AG08395 (cell line): ENCODE measurements at regions not wholly inside any gene's neighbourhood (a gene's known extent, or its start where the extent isn't known, plus 50 kb on each side); places are given as distances from the start of the nearest gene placed in this dataset.
A peak's percentile ranks its signal among the peaks of the same experiment; 100 is the strongest.

Experiments
- DNase-seq: peaks from one replicate; pipeline ENCODE4 v3.0.0; 2012; ENCODE audit warnings: mixed read lengths, low spot score

DNA sequence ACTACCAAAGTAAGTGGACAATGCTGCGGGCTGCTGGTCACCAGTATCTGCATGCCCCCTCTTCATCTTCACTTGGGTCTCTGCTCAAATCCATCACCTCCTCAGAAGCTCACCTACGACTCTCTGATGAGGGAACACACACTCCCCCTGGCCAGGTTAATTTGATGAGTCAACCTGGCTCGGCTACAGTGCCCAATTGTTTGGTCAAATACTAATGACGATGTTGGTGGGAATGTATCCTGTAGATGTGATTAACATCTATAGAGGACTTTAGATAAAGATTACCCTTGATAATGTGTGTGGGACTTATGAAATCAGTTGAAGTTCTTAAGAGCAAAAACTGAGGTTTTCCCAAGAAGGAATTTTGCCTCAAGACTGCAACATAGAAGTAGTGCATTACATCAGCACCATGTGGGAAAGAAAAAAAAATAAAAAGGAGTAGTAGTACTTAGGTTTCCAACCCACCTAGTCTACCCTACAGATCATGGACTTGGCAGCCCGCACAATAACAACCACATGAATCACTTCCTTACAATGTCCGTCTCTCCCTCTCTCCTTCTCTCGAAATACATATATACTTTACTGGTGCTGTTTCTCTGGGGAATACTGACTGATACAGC is 467.3 kb downstream of the DNAH5 start:
- DNase-seq = no peak

DNA sequence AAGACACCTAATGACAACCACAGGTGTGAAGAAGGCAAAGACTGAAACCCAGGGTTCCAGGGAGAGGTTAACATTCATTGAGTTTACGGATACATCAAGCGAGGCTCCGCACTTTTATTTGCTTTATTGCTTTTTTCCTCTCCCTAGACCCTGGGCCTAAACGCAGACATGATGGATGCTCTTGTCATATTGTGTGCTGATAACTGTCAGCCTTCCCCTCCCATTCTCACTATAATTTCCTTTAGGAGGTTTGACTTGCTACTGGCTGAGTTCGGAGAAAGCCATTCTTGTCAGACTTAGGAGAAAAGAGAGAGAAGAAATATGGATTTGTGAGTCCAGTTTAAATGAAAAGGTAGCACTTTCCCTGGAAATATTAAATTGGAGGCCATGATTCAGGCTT is 471.6 kb downstream of the DNAH5 start:
- DNase-seq = no peak

DNA sequence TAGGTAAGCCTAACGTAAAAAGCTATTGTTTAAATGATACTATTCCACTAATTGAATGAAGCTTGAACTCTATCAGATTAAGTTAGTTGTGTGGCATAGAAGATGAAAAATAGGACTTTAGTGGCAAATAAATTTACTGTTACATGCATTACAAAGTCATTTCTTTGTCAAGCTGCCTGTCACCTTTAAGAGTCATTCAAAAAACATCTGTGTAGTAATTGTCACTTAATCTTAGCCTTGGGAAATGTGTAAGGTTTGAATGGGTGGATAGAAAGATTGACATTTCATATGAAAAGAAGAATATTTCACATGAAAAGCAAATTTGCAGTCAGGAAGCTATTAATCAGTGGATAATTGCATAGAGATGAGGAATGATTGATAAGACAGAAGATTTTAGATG is 473.5 kb downstream of the DNAH5 start:
- DNase-seq = no peak

DNA sequence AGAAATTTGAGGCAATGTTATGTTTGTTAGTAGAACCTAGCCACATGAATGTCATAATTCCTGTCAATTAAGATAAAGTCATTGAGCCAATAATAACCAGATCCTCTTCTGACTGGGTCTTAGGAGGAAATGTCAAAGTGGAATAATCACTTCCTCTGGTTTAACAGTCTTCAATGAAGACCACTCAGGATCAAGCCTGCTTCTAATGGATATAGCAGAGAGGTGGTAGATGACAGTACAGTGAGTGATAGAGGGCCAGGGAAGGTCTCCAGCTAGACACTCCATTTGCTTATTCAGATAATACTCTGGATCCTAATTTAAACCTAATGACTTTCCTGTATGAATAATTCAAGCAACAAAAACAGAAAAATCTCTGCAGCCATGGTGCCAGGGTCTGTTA is 474.2 kb downstream of the DNAH5 start:
- no peak for DNase-seq

DNA sequence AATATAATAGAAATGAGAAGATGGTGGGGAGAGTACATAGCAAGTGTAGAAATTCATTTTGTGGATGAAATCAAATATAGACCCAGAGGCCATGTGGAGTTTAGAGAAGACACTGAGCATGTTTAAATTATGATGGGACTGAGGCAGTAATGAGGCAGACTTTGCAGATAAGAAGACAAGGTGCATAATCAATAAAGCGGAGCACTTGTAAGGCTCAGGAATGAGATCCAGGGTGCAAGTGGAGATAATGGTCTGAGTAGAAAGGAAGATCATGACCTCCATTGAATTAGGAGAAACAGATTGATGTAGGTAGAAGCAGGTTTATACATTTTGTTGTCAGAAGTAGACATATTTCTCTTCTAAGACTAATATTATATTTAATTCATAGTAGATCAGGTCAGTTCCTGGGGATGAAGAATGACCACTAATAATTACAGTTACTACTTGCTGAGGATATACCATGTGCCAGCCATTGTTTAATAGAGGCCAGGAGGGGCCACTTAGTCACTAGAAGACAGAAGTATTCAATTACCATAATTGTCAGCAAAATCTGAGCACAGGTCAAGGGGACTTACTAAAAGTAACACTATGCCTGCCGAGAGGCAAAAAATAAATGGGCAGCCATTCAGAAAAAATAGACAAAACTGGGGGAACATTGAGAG is 479.8 kb downstream of the DNAH5 start:
- no peak for DNase-seq

DNA sequence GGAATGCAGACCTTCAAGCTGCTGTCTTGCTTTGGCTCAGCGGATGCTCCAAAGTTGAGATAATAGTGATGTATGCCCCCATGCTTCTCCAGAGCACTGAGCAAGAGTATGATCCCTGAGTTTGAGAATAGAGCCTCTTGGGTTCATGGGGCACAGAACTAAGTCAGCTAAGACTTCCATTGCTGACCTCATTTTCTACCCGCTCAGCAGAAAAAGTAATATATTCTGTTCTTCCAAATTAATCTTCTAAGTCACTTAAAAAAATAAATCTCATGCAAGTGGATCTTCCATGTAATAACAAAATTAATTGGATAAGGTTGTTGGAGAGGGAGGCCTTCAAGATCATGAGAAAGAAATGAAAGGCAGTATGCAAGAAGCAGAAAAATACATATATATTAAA is 483.9 kb downstream of the DNAH5 start:
- DNase-seq = no peak

DNA sequence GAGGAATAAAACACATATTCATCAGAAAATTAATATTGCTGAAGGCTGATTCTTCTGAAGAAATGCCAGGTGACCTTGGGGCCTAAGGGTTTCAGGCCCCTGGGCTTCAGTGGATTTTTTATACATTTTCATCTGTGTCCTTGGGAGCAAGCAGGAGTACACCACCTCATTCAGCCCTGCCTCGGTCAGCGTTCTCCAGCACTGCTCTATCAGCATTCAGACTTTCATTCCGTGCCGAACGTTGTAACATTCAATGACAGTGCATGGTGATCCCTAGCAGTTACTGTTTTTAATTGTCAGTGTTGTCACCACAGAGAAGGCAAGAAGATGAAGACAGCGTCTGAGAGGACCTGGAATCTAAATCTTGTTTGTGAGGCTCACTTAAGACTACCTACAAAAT is 490.4 kb downstream of the DNAH5 start:
- no peak for DNase-seq

DNA sequence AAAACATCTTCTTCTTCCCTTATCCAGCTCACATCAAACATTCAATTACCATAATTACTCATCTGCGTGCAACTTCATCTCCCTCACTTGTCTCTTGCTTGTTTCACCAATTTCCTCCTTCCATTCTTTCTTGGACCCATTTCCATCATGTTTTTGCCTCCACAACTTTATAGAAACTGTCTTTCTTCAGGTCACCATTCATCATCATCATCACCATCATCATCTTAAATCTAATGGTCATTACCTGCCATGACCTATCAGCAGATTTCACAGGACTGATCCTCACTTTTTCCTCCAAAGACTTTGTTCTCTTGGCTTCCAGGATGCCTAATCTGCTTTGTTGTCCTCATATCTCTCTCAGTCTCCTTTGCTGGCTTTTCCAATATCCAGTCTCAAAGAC is 495.6 kb downstream of the DNAH5 start:
- no peak for DNase-seq

DNA sequence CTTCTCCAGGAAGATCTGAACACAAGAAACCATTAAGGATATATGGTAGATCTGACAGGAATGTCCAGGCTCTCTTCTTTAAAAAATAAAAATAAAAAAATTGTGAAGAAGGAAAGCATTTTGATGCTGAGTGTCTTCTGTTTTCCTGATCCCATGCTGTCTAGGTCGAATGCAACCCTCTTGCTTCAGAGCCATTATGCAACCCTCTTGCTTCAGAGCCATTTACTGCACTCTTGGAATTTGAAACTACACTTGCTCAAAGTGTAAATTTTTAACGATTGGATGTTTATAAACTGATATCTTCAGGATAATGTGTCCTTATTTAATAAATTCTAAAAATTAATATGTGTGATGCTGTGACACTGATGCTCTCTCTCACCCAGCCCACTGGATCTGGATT is 505.1 kb downstream of the DNAH5 start:
- DNase-seq = no peak

DNA sequence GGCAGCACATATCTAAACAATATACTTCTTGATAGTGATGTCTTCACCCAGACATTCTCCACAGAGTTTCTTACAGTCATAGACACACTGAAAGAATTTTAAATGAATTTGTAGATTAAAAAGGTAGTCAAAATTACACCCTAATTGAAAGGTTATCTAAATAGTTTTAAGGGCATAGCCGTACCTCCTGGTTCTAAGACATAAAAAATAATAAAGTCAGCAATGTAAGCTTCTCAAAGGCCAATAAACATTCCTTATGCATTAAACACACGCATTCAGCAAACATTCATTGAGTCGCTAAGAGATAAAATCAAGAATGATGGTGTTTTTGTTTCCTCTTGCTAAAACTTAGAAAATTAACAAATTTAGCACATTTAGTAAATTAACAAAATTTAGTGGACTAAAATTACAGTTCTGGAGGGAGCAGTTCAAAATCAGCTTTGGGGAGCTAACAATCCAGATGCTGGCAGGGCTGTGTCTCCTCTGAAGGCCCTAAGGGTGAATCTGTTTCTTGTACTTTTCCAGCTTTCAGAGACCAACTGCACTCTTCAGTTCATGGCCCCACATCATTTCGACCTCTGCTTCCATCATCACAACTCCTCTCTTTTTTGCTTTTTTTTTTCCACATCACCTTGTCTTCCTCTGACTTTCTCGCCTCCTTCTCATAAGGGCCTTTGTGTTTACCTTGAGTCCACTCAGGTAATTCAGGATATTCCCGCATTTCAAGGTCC is 516.5 kb downstream of the DNAH5 start:
- DNase-seq = no peak

DNA sequence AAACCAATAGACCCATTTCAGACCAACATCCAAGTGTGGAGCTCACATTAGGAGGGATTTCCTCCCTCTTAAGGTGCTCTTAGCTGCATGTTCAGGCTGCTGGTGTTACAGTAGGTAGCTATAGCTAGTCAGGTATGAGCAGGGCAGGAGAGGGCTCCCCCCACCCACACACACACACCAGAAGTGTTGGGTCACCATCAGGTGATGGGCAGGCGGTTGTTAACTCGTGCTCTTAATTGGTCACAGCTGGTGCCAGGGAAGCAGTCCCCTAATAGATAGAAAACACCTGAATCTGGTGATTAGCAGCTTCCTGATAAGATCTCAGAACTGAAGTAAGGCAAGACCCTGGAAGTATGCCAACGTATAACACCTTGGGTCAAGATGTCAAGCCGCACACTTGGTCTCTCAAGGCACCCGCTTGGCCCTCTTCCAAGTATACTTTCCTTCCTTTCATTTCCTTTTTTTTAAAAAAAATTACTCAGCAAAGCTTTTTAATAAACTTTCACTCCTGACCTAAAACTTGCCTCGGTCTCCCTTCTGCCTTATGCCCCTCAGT is 532.4 kb downstream of the DNAH5 start:
- DNase-seq = no peak

DNA sequence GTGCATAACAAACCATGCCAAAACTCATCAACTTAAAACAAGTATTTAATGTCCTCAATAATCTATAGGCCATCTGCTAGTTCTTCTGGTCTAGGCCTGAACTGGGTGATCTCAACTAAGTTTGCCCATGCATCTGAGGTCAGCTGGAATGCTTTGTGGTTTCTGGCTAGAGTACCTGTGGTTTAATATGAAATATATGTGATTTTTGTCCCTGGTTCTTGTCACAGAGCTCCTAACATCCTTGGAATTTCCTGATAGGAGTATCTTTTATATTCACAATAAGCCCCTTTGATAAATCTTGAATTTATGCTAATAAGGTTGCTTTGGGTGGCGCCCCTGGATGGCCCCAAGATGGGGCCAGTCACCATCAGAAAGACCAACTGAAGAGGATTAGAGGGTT is 535.9 kb downstream of the DNAH5 start:
- DNase-seq = peak; percentile 31

DNA sequence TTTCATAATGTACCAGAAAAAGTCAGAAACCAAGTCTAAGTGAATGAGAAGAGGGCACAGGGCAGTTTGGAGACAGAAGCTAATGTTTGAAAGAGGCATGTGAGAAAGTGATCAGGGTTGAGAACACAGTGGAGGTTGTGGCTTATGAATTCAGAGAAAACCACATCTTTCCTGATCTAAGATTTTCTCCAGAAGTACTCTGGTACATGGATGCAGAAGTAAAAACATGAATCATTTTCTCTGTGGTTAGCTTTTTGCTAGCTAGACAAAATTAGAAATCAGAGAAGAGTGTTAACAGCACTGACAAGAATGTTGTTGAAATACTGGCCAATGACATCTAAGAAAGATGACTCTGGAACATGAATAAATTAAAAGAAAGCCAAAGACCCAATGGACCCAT is 541.1 kb downstream of the DNAH5 start:
- DNase-seq = no peak

DNA sequence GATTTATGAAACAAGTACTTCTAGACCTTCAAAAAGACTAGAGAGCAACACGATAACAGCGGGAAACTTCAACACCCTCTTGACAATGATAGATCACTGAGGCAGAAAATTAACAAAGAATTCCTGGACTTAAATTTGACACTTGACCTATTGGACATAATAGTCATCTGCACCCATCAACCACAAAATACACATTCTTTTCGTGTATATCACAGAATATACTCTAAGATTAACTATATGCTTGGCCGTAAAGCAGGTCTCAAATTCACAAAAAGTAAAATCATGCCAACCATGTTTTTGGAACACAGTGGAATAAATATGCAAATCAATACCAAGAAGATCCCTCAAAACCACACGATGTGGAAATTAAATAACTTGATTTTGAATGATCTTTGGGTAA is 559.4 kb downstream of the DNAH5 start:
- no peak for DNase-seq

DNA sequence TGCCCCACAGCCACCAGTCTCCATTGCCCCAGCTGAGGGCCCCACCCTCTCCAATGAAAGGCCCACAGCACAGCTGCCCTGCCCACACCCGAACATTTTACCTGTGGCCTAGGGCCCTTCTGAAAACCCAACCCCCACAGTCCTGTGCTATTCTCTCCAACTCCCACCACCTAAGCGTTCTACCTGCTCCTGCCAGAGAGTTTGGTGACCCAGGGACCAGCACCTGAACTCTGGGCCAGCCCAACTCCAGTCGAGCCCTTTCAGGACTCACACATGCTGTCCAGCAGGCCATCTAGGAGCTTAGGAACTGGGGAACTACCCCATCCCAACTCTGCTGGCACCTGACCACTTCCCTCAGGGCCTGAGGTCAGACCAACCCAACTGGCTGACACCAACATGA is 562.3 kb downstream of the DNAH5 start:
- DNase-seq = no peak

DNA sequence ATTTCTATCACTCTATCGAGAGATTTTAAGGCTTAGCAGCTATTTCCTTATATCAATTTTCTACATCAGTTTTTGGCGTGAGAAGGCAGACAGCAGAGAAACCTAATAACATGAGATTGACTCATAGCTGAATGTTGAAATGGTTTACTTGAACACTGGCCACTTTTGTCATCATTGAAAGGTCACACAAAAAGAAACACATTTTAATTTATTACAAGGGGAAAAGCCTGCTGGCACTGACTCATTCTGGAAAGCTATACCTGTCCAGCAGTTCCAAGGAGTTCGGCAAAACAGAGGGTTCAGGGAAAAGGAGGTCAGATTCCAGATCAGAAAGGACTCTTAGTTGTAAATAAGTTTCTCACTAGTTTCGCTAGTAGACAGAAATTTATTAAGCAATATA is 566.4 kb downstream of the DNAH5 start:
- no peak for DNase-seq

DNA sequence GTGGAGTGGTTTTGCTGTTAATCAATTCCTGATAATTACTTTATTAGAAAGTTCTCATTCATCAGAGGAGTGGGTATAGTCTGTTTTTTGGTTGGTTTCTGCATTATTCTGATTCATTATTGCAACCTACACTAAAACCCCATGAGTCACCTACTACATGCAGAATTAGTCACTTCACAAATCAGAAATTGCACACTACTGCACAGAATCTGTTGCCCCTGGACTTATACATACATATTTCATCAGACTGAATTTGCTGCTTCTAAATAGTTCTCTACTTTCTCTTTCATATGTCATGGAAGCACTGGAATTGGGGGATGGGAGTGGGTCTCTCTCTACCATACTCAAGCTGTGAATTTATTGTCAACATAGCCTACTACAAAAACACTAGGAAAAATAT is 585.1 kb downstream of the DNAH5 start:
- DNase-seq = peak; percentile 51

DNA sequence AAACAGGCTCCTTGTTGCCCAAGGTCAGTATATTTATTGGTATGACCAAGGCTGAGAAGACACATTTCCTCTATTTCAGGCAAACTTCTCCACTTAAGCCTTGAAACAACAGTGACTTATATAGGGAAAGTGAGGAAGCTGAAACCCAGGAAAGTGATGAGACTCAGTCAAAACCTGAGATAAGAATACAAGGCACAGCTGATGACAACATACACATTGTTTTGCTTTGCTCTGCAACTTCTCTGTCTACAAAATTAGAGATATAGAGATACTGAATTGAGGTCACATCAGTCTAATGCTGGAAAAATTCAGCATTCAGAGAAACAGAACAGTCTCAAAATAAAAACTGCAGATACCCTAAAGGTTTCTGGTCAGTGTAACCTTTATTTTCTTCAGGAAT is 586.1 kb downstream of the DNAH5 start:
- no peak for DNase-seq

DNA sequence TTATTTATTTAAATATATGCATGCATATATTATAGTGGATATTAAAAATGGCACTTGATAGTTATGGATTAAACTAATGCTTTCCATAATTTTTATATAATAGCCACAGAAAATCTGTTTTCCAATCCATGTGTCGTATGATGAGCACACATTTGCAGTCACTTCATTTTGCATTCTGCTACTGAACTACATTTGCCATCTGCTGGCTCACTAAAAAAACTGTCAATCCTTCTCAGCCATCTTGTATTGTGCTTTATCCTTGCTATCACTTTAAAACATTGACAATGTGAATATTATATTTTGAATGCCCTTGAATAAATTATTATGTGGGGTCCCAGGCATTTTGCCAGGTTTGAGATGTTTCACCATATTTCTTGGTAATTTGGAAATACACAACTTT is 586.6 kb downstream of the DNAH5 start:
- no peak for DNase-seq

DNA sequence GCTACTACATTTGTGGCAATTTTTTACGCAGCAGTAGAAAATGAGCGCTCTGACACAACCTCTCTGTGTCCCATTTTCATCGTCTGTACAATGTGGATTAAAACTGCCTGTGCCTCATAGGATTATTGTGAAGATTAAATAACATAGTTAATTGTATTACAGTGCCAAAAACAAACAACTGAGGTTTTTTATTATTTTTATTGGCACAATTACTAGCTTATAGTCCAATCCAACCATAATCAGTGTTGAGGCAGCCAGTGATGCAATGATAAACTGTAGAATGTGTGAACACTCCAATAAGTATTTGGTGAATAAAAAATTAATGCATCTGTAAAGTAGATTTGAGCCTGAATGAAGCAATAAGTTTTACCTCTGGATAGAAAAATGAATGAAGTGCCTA is 588.3 kb downstream of the DNAH5 start:
- no peak for DNase-seq

DNA sequence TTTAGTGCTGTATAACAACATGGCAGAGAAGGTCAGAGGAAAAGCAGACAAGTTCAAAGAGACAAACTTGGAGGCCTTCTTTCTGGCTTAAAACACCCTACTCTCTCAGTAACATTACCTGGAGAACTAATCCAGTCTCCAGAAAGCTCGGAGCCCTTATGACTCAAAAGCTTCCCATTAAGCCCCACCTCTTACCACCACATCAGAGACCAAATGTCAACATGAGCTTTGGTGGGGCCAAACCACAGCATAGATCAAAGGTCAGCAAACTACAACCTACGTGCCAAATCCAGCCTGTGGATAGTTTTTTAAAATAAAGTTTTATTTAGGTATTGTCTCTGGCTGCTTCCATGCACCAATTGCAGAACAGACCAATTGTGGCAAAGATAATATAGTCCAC is 589.9 kb downstream of the DNAH5 start:
- DNase-seq = no peak

DNA sequence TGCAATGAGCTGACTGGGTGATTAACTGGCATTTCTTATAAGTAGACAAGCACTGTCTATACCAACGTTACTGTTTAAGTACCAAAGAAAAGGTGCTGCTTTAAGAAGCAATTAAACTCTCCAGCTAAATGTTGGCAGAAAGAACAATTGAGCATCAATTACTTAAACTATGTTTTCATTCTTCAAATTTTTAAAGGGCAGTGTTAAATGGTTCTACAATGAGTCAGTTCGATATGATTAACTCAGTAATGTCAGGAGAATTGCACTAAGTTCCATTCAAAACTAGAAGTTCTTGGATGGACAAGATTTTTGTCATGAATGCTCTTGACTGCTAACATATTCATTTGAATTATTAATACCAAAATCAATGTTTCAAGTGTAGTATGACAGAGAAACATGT is 593.7 kb downstream of the DNAH5 start:
- peak; percentile 35 for DNase-seq

DNA sequence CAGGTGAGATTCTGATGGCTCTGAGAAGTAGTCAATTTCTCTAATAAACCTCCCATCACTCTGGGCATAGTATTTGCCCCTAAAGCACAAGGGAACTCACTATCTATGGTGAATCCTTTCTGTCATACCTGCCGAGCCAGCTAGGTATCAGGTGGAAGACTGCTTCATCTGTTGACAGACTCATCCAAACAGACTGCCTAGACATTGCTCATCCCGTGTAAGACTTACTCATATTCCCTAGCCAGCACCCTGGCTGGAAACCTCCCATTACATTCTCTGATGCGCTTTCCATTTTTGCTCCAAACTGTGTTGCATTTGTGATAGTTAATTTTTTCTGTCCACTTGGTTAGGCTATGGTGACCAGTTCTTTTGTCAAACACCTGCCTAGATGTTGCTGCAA is 595.9 kb downstream of the DNAH5 start:
- DNase-seq = no peak
